ENCODE measurements at regions not wholly inside any gene's neighbourhood (a gene's known extent, or its start where the extent isn't known, plus 50 kb on each side); places are given as distances from the start of the nearest gene placed in this dataset.
"Not testable (repeated sequence)": the region's sequence is repeated elsewhere in the genome, so short reads cannot be mapped to it uniquely, and the experiment has no call there.

- Histone ChIP-seq H3K9me3 (ENCODE audit: low read depth, low read length, poor library complexity, severe bottlenecking) (no peaks in the 10 kb centered on the region), H3K4me1 (ENCODE audit: insufficient read depth, low read length, poor library complexity, severe bottlenecking) (peaks cover 16% of the 10 kb centered on the region), H3K4me3 (ENCODE audit: low read depth, low read length, poor library complexity, severe bottlenecking) (no peak overlapping the region), H3K36me3 (ENCODE audit: insufficient read depth, low read length, poor library complexity, severe bottlenecking) (no peaks in the 10 kb centered on the region), H3K27me3 (replicated peaks; ENCODE audit: insufficient read depth, low read depth, low read length, poor library complexity) (no peaks in the 10 kb centered on the region), H3K27ac (ENCODE audit: low read depth, low read length, poor library complexity, severe bottlenecking) (no peak overlapping the region)
- intact Hi-C loops (cut with micrococcal nuclease; ENCODE audit: unreplicated experiment), result no loop called here
- BruUV-seq (replicated peaks), result no TSS peak
- POLR2A ChIA-PET (ENCODE audit: low non-redundant PET), result interaction anchor here (0.5 kb wide), 1 partner anchor 650 kb away, joined by 4 read pairs; no protein-coding TSS in a partner anchor
- DNase-seq (ENCODE audit: low spot score), result no peak
- CTCF ChIA-PET, result no interaction called here
- TF ChIP-seq EZH2 (IDR thresholded peaks at IDR 0.05; ENCODE audit: borderline replicate concordance, low read depth, low read length, poor library complexity, severe bottlenecking) (no peak), CTCF (conservative IDR thresholded peaks at IDR 0.05; ENCODE audit: low read depth, low read length) (no peak)
These were observed 866.0 kb upstream of the ACVR2A start for GRCh38 chr2:146978577-146979555.

- H3K4me3 ChIP-seq (ENCODE audit: low read depth, low read length, poor library complexity, severe bottlenecking); BruUV-seq (replicated peaks); H3K36me3 ChIP-seq (ENCODE audit: insufficient read depth, low read length, poor library complexity, severe bottlenecking); POLR2A ChIA-PET (ENCODE audit: low non-redundant PET); H3K27me3 ChIP-seq (replicated peaks; ENCODE audit: insufficient read depth, low read depth, low read length, poor library complexity); H3K4me1 ChIP-seq (ENCODE audit: insufficient read depth, low read length, poor library complexity, severe bottlenecking); H3K9me3 ChIP-seq (ENCODE audit: low read depth, low read length, poor library complexity, severe bottlenecking); intact Hi-C loops (cut with micrococcal nuclease; ENCODE audit: unreplicated experiment); DNase-seq (ENCODE audit: low spot score); H3K27ac ChIP-seq (ENCODE audit: low read depth, low read length, poor library complexity, severe bottlenecking); CTCF ChIA-PET: not testable (repeated sequence)
These were observed 873.8 kb upstream of the ACVR2A start for GRCh38 chr2:146970981-146971380.

GRCh38 chr2:146969703-146970102 lies 875.1 kb upstream of the ACVR2A start:
- H3K36me3 ChIP-seq (ENCODE audit: insufficient read depth, low read length, poor library complexity, severe bottlenecking); POLR2A ChIA-PET (ENCODE audit: low non-redundant PET); CTCF ChIA-PET; BruUV-seq (replicated peaks); H3K9me3 ChIP-seq (ENCODE audit: low read depth, low read length, poor library complexity, severe bottlenecking); H3K4me1 ChIP-seq (ENCODE audit: insufficient read depth, low read length, poor library complexity, severe bottlenecking); H3K27ac ChIP-seq (ENCODE audit: low read depth, low read length, poor library complexity, severe bottlenecking); intact Hi-C loops (cut with micrococcal nuclease; ENCODE audit: unreplicated experiment); H3K27me3 ChIP-seq (replicated peaks; ENCODE audit: insufficient read depth, low read depth, low read length, poor library complexity); DNase-seq (ENCODE audit: low spot score); H3K4me3 ChIP-seq (ENCODE audit: low read depth, low read length, poor library complexity, severe bottlenecking): not testable (repeated sequence)

- H3K27ac ChIP-seq (ENCODE audit: low read depth, low read length, poor library complexity, severe bottlenecking), result no peak overlapping the region
- H3K4me3 ChIP-seq (ENCODE audit: low read depth, low read length, poor library complexity, severe bottlenecking), result no peak overlapping the region
- DNase-seq (ENCODE audit: low spot score), result no peak
- intact Hi-C loops (cut with micrococcal nuclease; ENCODE audit: unreplicated experiment), result no loop called here
- no peaks in the 10 kb centered on the region for H3K36me3 ChIP-seq (ENCODE audit: insufficient read depth, low read length, poor library complexity, severe bottlenecking)
- POLR2A ChIA-PET (ENCODE audit: low non-redundant PET), result no interaction called here
- no peaks in the 10 kb centered on the region for H3K9me3 ChIP-seq (ENCODE audit: low read depth, low read length, poor library complexity, severe bottlenecking)
- no TSS peak for BruUV-seq (replicated peaks)
- no peaks in the 10 kb centered on the region for H3K4me1 ChIP-seq (ENCODE audit: insufficient read depth, low read length, poor library complexity, severe bottlenecking)
- H3K27me3 ChIP-seq (replicated peaks; ENCODE audit: insufficient read depth, low read depth, low read length, poor library complexity), result no peaks in the 10 kb centered on the region
- CTCF ChIA-PET, result no interaction called here
- TF ChIP-seq CTCF (conservative IDR thresholded peaks at IDR 0.05; ENCODE audit: low read depth, low read length) (no peak), EZH2 (IDR thresholded peaks at IDR 0.05; ENCODE audit: borderline replicate concordance, low read depth, low read length, poor library complexity, severe bottlenecking) (no peak)
These were observed 880.3 kb upstream of the ACVR2A start for GRCh38 chr2:146964494-146964893.
